Right lobe of liver (tissue), 6 donors: ENCODE measurements at regions not wholly inside any gene's neighbourhood (a gene's known extent, or its start where the extent isn't known, plus 50 kb on each side); places are given as distances from the start of the nearest gene placed in this dataset.

Experiments used
- ATAC-seq, 4 donors: fragments of 200-7000 bp; cut with Tn5 transposase; one replicate each; pipeline ENCODE4 v1.9.1; 2020; ENCODE audit warnings: mild to moderate bottlenecking in 4 of 4, moderate library complexity in 4 of 4
- DNase-seq, 3 donors: peaks; one replicate each; pipeline ENCODE4 v3.0.0-alpha.2; 2020
- H3K27ac ChIP-seq, 3 donors: fragments of 200-600 bp; one replicate each; pipeline ENCODE4 v1.8.0; 2022
- H3K27me3 ChIP-seq, 2 donors: fragments of 200-600 bp; one replicate each; pipeline ENCODE4 v1.8.0; 2022
- H3K36me3 ChIP-seq, 4 donors: fragments of 200-600 bp; sonication (generic) in 1 of 4; one replicate each; pipeline versions ENCODE4 v1.5.1 to v1.8.0; 2017 to 2022; ENCODE audit warnings: control low read depth in 1 of 4
- H3K4me1 ChIP-seq, 4 donors: fragments of 200-600 bp; sonication (generic) in 1 of 4; one replicate each; pipeline versions ENCODE4 v1.5.1 to v1.8.0; 2017 to 2022; ENCODE audit warnings: control low read depth in 1 of 4
- H3K4me3 ChIP-seq, 3 donors: fragments of 200-600 bp; one replicate each; pipeline ENCODE4 v1.8.0; 2022
- H3K9me3 ChIP-seq, 4 donors: fragments of 200-600 bp; sonication (generic) in 1 of 4; one replicate each; pipeline versions ENCODE4 v1.5.1 to v1.8.0; 2017 to 2022; ENCODE audit warnings: control low read depth in 1 of 4
- CTCF ChIP-seq, 4 donors: fragments of 200-600 bp in 3 of 4; fragments of 450-650 bp in 1 of 4; IDR thresholded peaks; one replicate each; pipeline versions ENCODE4 v1.5.1 to v1.8.0; 2016 to 2022; ENCODE audit warnings: antibody characterized with exemption in 4 of 4, mild to moderate bottlenecking in 2 of 4
- POLR2A ChIP-seq: fragments of 450-650 bp; IDR thresholded peaks from one replicate; pipeline ENCODE4 v1.6.1; 2017; ENCODE audit warnings: antibody characterized with exemption, mild to moderate bottlenecking
- WGBS: methylation state at CpG from one replicate; pipeline ENCODE4 v1.1.6; 2018; ENCODE audit warnings: low coverage, low lambda C conversion rate; ENCODE audit not compliant: insufficient coverage; ENCODE audit errors: missing lambda C conversion rate; 5-methylcytosine and 5-hydroxymethylcytosine counted together
- intact Hi-C, 2 donors: fragments of 100-400 bp; cut with DNase I; formaldehyde crosslinking; loops; one replicate each; pipeline versions ENCODE4 v1.11.2 to v1.14.1; 2022
- donor health status: DM: no; HTN: yes; CAD: no.
- donor health status: DM: no; HTN: no; CAD: no.
- donor health status: DM: no; HTN: no; CAD: no.
- donor health status: DM: no; HTN: yes; CAD: no.
- donor health status: DM: no; HTN: yes; CAD: no.

GRCh38 chrX:4878640-4879039 lies 1165.2 kb upstream of the PRKX start:
- Histone ChIP-seq H3K4me3 (no peak overlapping the region), H3K27me3 (no peaks in the 10 kb centered on the region), H3K27ac (no peak overlapping the region), H3K4me1 (no peaks in the 10 kb centered on the region), H3K36me3 (no peaks in the 10 kb centered on the region), H3K9me3 (no peaks in the 10 kb centered on the region)
- no peak for TF ChIP-seq POLR2A
- TF ChIP-seq CTCF (IDR thresholded peaks at IDR 0.05) = no peak
- intact Hi-C loops = no loop called here
- WGBS = 67% methylated on average over 3 of the region's 3 CpGs
- ATAC-seq = no peak
- DNase-seq = no peak

- H3K4me1 ChIP-seq = no peaks in the 10 kb centered on the region
- 21% methylated on average over 3 of the region's 3 CpGs for WGBS
- no peak for DNase-seq
- no peaks in the 10 kb centered on the region for H3K9me3 ChIP-seq
- no peak overlapping the region for H3K4me3 ChIP-seq
- no peak overlapping the region for H3K27ac ChIP-seq
- H3K27me3 ChIP-seq = no peaks in the 10 kb centered on the region
- intact Hi-C loops = no loop called here
- TF ChIP-seq CTCF (IDR thresholded peaks at IDR 0.05) = no peak
- TF ChIP-seq POLR2A = no peak
- no peaks in the 10 kb centered on the region for H3K36me3 ChIP-seq
- peak in 1 of 4 donors; percentile 36 for ATAC-seq
Measured at GRCh38 chrX:4876268-4876667, 1162.8 kb upstream of the PRKX start.

GRCh38 chrX:4851534-4851933 lies 1138.1 kb upstream of the PRKX start:
- no peaks in the 10 kb centered on the region for H3K27me3 ChIP-seq
- ATAC-seq (no peak), DNase-seq (no peak)
- no peak overlapping the region for H3K27ac ChIP-seq
- no peaks in the 10 kb centered on the region for H3K36me3 ChIP-seq
- H3K9me3 ChIP-seq = no peaks in the 10 kb centered on the region
- 76% methylated on average over 2 of the region's 2 CpGs for WGBS
- H3K4me3 ChIP-seq = no peak overlapping the region
- TF ChIP-seq POLR2A = no peak
- no peak for TF ChIP-seq CTCF (IDR thresholded peaks at IDR 0.05)
- intact Hi-C loops = no loop called here
- no peaks in the 10 kb centered on the region for H3K4me1 ChIP-seq

GRCh38 chrX:4850312-4850711 lies 1136.9 kb upstream of the PRKX start:
- H3K27ac ChIP-seq = no peak overlapping the region
- ATAC-seq = no peak
- WGBS = 48% methylated on average over 3 of the region's 4 CpGs

More at GRCh38 chrX:4850312-4850711, 1136.9 kb upstream of the PRKX start:
- DNase-seq = no peak
- Histone ChIP-seq H3K4me3 (no peak overlapping the region), H3K9me3 (no peaks in the 10 kb centered on the region), H3K36me3 (no peaks in the 10 kb centered on the region), H3K4me1 (no peaks in the 10 kb centered on the region), H3K27me3 (no peaks in the 10 kb centered on the region)
- intact Hi-C loops = no loop called here
- no peak for TF ChIP-seq CTCF (IDR thresholded peaks at IDR 0.05)
- TF ChIP-seq POLR2A = no peak
